Type B pancreatic cell (in vitro differentiated cells): ENCODE measurements at regions not wholly inside any gene's neighbourhood (a gene's known extent, or its start where the extent isn't known, plus 50 kb on each side); places are given as distances from the start of the nearest gene placed in this dataset.

Experiments used
- DNase-seq: peaks from one replicate; pipeline ENCODE4 v3.0.0; 2021; ENCODE audit warnings: mixed read lengths; ENCODE audit not compliant: unreplicated experiment; ENCODE audit errors: extremely low spot score
- H3K27ac Mint-ChIP-seq: 2 replicates; pipeline ENCODE4 v1.8.0; 2021; ENCODE audit warnings: mild to moderate bottlenecking, mixed read lengths
- H3K27me3 Mint-ChIP-seq: 2 replicates; pipeline ENCODE4 v1.8.0; 2021; ENCODE audit warnings: mixed read lengths
- H3K36me3 Mint-ChIP-seq: 2 replicates; pipeline ENCODE4 v1.8.0; 2021; ENCODE audit warnings: mixed read lengths
- H3K4me1 Mint-ChIP-seq: one replicate; pipeline ENCODE4 v1.8.0; 2021; ENCODE audit warnings: mixed read lengths; ENCODE audit not compliant: unreplicated experiment
- H3K4me3 Mint-ChIP-seq: 2 replicates; pipeline ENCODE4 v1.8.0; 2021; ENCODE audit warnings: mild to moderate bottlenecking, mixed read lengths
- H3K9me3 Mint-ChIP-seq: 2 replicates; pipeline ENCODE4 v1.8.0; 2021; ENCODE audit warnings: mixed read lengths
- CTCF ChIP-seq: fragments of 200-600 bp; sonication (generic); conservative IDR thresholded peaks from 2 replicates; pipeline ENCODE4 v1.5.0; 2021; ENCODE audit warnings: antibody characterized with exemption, mild to moderate bottlenecking

GRCh38 chr5:133898440-133898839 lies 70.0 kb downstream of the C5orf15 start:
- Mint-ChIP-seq H3K4me1 (peaks cover 31% of the 10 kb centered on the region), H3K9me3 (no peaks in the 10 kb centered on the region), H3K27ac (no peak overlapping the region), H3K27me3 (peaks cover 16% of the 10 kb centered on the region), H3K4me3 (no peak overlapping the region), H3K36me3 (no peaks in the 10 kb centered on the region)
- no peak for TF ChIP-seq CTCF
- no peak for DNase-seq

- Mint-ChIP-seq H3K4me3 (no peak overlapping the region), H3K4me1 (peaks cover 31% of the 10 kb centered on the region), H3K36me3 (no peaks in the 10 kb centered on the region), H3K27ac (no peak overlapping the region), H3K9me3 (no peaks in the 10 kb centered on the region), H3K27me3 (peaks cover 16% of the 10 kb centered on the region)
- TF ChIP-seq CTCF: no peak
- DNase-seq: no peak
These were observed 71.0 kb downstream of the C5orf15 start for GRCh38 chr5:133897431-133897830.

- H3K27ac Mint-ChIP-seq: no peak overlapping the region
- no peak overlapping the region for H3K4me3 Mint-ChIP-seq
These were observed 71.6 kb downstream of the C5orf15 start for GRCh38 chr5:133896873-133897272.

GRCh38 chr5:133895979-133896845 lies 72.2 kb downstream of the C5orf15 start:
- Mint-ChIP-seq H3K4me3 (no peak overlapping the region), H3K4me1 (peaks cover 28% of the 10 kb centered on the region), H3K27me3 (peaks cover 16% of the 10 kb centered on the region), H3K36me3 (no peaks in the 10 kb centered on the region), H3K27ac (no peak overlapping the region), H3K9me3 (no peaks in the 10 kb centered on the region)
- no peak for TF ChIP-seq CTCF
- no peak for DNase-seq

More at GRCh38 chr5:133896873-133897272, 71.6 kb downstream of the C5orf15 start:
- Mint-ChIP-seq H3K9me3 (no peaks in the 10 kb centered on the region), H3K36me3 (no peaks in the 10 kb centered on the region), H3K27me3 (peaks cover 16% of the 10 kb centered on the region), H3K4me1 (peaks cover 31% of the 10 kb centered on the region)
- TF ChIP-seq CTCF: no peak
- no peak for DNase-seq

GRCh38 chr5:133894143-133894542 lies 74.3 kb downstream of the C5orf15 start:
- Mint-ChIP-seq H3K4me1 (peaks cover 24% of the 10 kb centered on the region), H3K36me3 (no peaks in the 10 kb centered on the region), H3K27ac (peak overlapping the region; percentile 20), H3K27me3 (peaks cover 23% of the 10 kb centered on the region), H3K9me3 (no peaks in the 10 kb centered on the region), H3K4me3 (no peak overlapping the region)
- no peak for TF ChIP-seq CTCF
- DNase-seq: no peak
